ENCODE measurements at regions not wholly inside any gene's neighbourhood (a gene's known extent, or its start where the extent isn't known, plus 50 kb on each side); places are given as distances from the start of the nearest gene placed in this dataset.

DNA sequence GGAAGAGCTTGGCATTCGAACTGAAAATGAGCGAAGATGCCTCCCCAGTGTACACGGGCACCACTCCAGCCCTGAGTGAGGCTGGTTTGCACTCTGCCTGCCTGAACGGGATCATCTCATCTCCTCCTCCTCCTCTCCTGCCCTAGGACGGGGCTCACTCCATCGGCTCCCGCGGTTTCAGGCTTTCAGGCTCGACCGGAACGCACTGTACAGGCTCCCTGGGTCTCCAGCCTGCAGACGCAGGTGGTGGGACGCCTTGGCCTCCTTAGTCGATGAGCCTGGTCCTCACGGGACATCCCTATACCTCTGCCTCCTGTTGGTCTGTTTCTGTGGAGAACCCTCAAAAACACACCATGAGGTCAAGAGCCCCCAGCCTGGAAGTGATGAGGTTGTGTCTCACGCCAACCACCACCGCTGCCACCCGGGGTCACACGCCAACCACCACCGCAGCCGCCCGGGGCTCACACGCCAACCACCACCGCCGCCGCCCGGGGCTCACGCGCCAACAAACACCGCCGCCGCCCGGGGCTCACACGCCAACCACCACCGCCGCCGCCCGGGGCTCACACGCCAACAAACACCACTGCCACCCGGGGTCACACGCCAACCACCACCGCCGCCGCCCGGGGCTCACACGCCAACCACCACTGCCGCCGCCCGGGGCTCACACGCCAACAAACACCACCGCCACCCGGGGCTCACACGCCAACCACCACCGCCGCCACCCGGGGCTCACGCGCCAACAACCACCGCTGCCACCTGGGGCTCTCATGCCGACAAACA, 56.3 kb downstream of the FOXL3 start:
- dilution Hi-C loops (cut with MboI; ENCODE audit: extremely low pct_ligation_motif_present, low sequenced_read_pairs): no loop called here

DNA sequence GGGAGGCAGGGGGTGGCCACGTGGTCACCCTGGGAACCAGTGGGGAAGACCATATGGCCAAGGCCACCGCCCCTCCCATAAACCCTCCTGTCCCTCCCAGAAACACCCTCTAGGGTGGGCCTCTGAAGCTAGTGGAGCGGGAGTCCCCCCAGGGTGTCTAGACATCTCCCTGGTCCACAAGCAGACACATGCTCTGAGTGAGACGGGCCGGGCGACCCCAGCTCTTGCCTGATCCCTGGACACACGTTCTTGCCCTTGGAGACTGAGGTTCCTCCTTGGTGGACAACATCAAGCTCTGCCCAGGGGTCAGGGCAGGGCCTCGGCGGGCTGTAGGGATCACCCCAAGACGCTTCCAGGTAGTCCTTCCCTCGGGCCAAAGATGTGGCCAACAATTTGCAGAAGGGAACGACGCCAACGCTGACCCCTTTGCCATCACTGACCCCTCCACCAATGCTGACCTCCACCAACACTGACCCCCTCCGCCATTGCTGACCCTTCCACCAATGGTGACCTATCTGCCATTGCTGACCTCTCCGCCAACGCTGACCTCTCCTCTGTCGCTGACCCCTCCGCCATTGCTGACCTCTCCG, 57.1 kb downstream of the FOXL3 start:
- Histone ChIP-seq H3K27ac (ENCODE audit: control insufficient read depth, insufficient read depth, low read length) (no peak overlapping the region), H3K4me3 (ENCODE audit: control insufficient read depth in 2 of 3, extremely low read depth in 1 of 3, insufficient read depth in 2 of 3, low read depth in 1 of 3, low read length in 3 of 3) (no peak overlapping the region), H2AFZ (ENCODE audit: control insufficient read depth, low read length) (no peak overlapping the region), H3K9ac (ENCODE audit: control insufficient read depth, extremely low read depth, insufficient read depth, low read length) (no peak overlapping the region), H3K9me3 (ENCODE audit: control insufficient read depth, low read depth, low read length) (no peaks in the 10 kb centered on the region), H3K4me2 (ENCODE audit: control insufficient read depth, extremely low read depth, insufficient read depth, low read depth, low read length) (no peak overlapping the region), H3K27me3 (ENCODE audit: control insufficient read depth, extremely low read depth, insufficient read depth, low read length) (peaks cover 10% of the 10 kb centered on the region), H4K20me1 (ENCODE audit: control insufficient read depth, extremely low read depth, insufficient read depth, low read length) (no peaks in the 10 kb centered on the region), H3K4me1 (ENCODE audit: control insufficient read depth, extremely low read depth, insufficient read depth, low read length) (no peaks in the 10 kb centered on the region), H3K9me1 (ENCODE audit: control insufficient read depth, extremely low read depth, insufficient read depth, low read length) (no peaks in the 10 kb centered on the region), H3K36me3 (ENCODE audit: control insufficient read depth in 2 of 2, extremely low read depth in 1 of 2, insufficient read depth in 2 of 2, low read length in 2 of 2) (no peaks in the 10 kb centered on the region), H3K79me2 (ENCODE audit: control insufficient read depth, insufficient read depth, low read length) (no peaks in the 10 kb centered on the region)
- DNase-seq (ENCODE audit: low read depth, low spot score) (no peak), FAIRE-seq (no peak)
- no peak for TF ChIP-seq EZH2 (IDR thresholded peaks at IDR 0.05; ENCODE audit: low read length)
- TF ChIP-seq, protein P1, sequence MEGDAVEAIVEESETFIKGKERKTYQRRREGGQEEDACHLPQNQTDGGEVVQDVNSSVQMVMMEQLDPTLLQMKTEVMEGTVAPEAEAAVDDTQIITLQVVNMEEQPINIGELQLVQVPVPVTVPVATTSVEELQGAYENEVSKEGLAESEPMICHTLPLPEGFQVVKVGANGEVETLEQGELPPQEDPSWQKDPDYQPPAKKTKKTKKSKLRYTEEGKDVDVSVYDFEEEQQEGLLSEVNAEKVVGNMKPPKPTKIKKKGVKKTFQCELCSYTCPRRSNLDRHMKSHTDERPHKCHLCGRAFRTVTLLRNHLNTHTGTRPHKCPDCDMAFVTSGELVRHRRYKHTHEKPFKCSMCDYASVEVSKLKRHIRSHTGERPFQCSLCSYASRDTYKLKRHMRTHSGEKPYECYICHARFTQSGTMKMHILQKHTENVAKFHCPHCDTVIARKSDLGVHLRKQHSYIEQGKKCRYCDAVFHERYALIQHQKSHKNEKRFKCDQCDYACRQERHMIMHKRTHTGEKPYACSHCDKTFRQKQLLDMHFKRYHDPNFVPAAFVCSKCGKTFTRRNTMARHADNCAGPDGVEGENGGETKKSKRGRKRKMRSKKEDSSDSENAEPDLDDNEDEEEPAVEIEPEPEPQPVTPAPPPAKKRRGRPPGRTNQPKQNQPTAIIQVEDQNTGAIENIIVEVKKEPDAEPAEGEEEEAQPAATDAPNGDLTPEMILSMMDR (optimal IDR thresholded peaks at IDR 0.05 in 1 of 3, IDR thresholded peaks at IDR 0.05 in 1 of 3, conservative IDR thresholded peaks at IDR 0.05 in 1 of 3; ENCODE audit: extremely low read depth in 1 of 3, insufficient read depth in 2 of 3, low read length in 3 of 3): no peak
- dilution Hi-C loops (cut with MboI; ENCODE audit: extremely low pct_ligation_motif_present, low sequenced_read_pairs): no loop called here

More for the DNA sequence above, 56.3 kb downstream of the FOXL3 start:
- no peaks in the 10 kb centered on the region for H3K79me2 ChIP-seq (ENCODE audit: control insufficient read depth, insufficient read depth, low read length)
- no peaks in the 10 kb centered on the region for H4K20me1 ChIP-seq (ENCODE audit: control insufficient read depth, extremely low read depth, insufficient read depth, low read length)
- H3K4me3 ChIP-seq (ENCODE audit: control insufficient read depth in 2 of 3, extremely low read depth in 1 of 3, insufficient read depth in 2 of 3, low read depth in 1 of 3, low read length in 3 of 3): no peak overlapping the region
- no peak overlapping the region for H3K4me2 ChIP-seq (ENCODE audit: control insufficient read depth, extremely low read depth, insufficient read depth, low read depth, low read length)
- no peaks in the 10 kb centered on the region for H3K4me1 ChIP-seq (ENCODE audit: control insufficient read depth, extremely low read depth, insufficient read depth, low read length)
- H3K27me3 ChIP-seq (ENCODE audit: control insufficient read depth, extremely low read depth, insufficient read depth, low read length): peaks cover 10% of the 10 kb centered on the region
- no peak overlapping the region for H3K27ac ChIP-seq (ENCODE audit: control insufficient read depth, insufficient read depth, low read length)
- no peaks in the 10 kb centered on the region for H3K36me3 ChIP-seq (ENCODE audit: control insufficient read depth in 2 of 2, extremely low read depth in 1 of 2, insufficient read depth in 2 of 2, low read length in 2 of 2)
- no peak overlapping the region for H2AFZ ChIP-seq (ENCODE audit: control insufficient read depth, low read length)
- FAIRE-seq (no peak), DNase-seq (ENCODE audit: low read depth, low spot score) (no peak)
- H3K9me3 ChIP-seq (ENCODE audit: control insufficient read depth, low read depth, low read length): no peaks in the 10 kb centered on the region
- TF ChIP-seq, protein P1 (optimal IDR thresholded peaks at IDR 0.05 in 1 of 3, IDR thresholded peaks at IDR 0.05 in 1 of 3, conservative IDR thresholded peaks at IDR 0.05 in 1 of 3; ENCODE audit: extremely low read depth in 1 of 3, insufficient read depth in 2 of 3, low read length in 3 of 3): no peak
- no peak for TF ChIP-seq EZH2 (IDR thresholded peaks at IDR 0.05; ENCODE audit: low read length)
- no peak overlapping the region for H3K9ac ChIP-seq (ENCODE audit: control insufficient read depth, extremely low read depth, insufficient read depth, low read length)
- H3K9me1 ChIP-seq (ENCODE audit: control insufficient read depth, extremely low read depth, insufficient read depth, low read length): no peaks in the 10 kb centered on the region

Data from keratinocyte (primary cell).